ENCODE measurements at regions not wholly inside any gene's neighbourhood (a gene's known extent, or its start where the extent isn't known, plus 50 kb on each side); places are given as distances from the start of the nearest gene placed in this dataset.

- no peaks in the 10 kb centered on the region for H3K79me2 ChIP-seq (ENCODE audit: insufficient read depth, low read length)
- intact Hi-C loops (cut with micrococcal nuclease) = no loop called here
- H4K20me1 ChIP-seq (ENCODE audit: insufficient read depth, low read length) = no peaks in the 10 kb centered on the region
- WGBS (ENCODE audit: insufficient coverage) = 100% methylated on average over 1 of the region's 2 CpGs
- H3K4me3 Mint-ChIP-seq = no peak overlapping the region
- no peaks in the 10 kb centered on the region for H3K4me1 ChIP-seq (ENCODE audit: control insufficient read depth in 1 of 2, insufficient read depth in 2 of 2, low read length in 2 of 2)
- no peak for DNase-seq
- H2AFZ ChIP-seq (ENCODE audit: insufficient read depth, low read depth, low read length, poor library complexity, severe bottlenecking) = no peak overlapping the region
- no peaks in the 10 kb centered on the region for H3K36me3 ChIP-seq (replicated peaks in 1 of 2; ENCODE audit: control insufficient read depth in 1 of 2, insufficient read depth in 2 of 2, low read length in 2 of 2)
- H3K9ac ChIP-seq (ENCODE audit: insufficient read depth, low read length, poor library complexity, severe bottlenecking) = no peak overlapping the region
- H3K27ac Mint-ChIP-seq = peak overlapping the region in 1 of 7 donors; percentile 17
- H3K27me3 ChIP-seq (ENCODE audit: control insufficient read depth in 2 of 2, insufficient read depth in 2 of 2, low read length in 2 of 2) = no peaks in the 10 kb centered on the region
- no peak overlapping the region for H3K4me2 ChIP-seq (replicated peaks; ENCODE audit: extremely low read depth, low read length, poor library complexity, severe bottlenecking)
- H3K27me3 Mint-ChIP-seq (ENCODE audit: low read depth in 3 of 3) = peaks cover 1 to 16% (median 10%) of the 10 kb centered on the region in 3 donors
- H3K9me3 ChIP-seq (replicated peaks in 1 of 2; ENCODE audit: control insufficient read depth in 1 of 2, insufficient read depth in 1 of 2, low read length in 2 of 2) = no peaks in the 10 kb centered on the region
- H3K4me1 Mint-ChIP-seq = no peaks in the 10 kb centered on the region
- H3K4me3 ChIP-seq (replicated peaks in 1 of 3; ENCODE audit: low read depth in 2 of 3, low read length in 3 of 3) = no peak overlapping the region
- no peaks in the 10 kb centered on the region for H3K9me3 Mint-ChIP-seq
- H3K36me3 Mint-ChIP-seq = no peaks in the 10 kb centered on the region
- H3K27ac ChIP-seq (ENCODE audit: low read depth in 1 of 2, low read length in 2 of 2) = no peak overlapping the region
- no peak for TF ChIP-seq CTCF (IDR thresholded peaks at IDR 0.05)
These were observed 83.3 kb downstream of the ZNF621 start for GRCh38 chr3:40608091-40608490.

GRCh38 chr3:40613306-40613705 lies 88.5 kb downstream of the ZNF621 start:
- Histone ChIP-seq H3K27me3 (ENCODE audit: control insufficient read depth in 2 of 2, insufficient read depth in 2 of 2, low read length in 2 of 2) (peaks cover 0 to 19% of the 10 kb centered on the region in 2 donors), H3K27ac (ENCODE audit: low read depth in 1 of 2, low read length in 2 of 2) (no peak overlapping the region), H3K4me3 (replicated peaks in 1 of 3; ENCODE audit: low read depth in 2 of 3, low read length in 3 of 3) (no peak overlapping the region), H3K36me3 (replicated peaks in 1 of 2; ENCODE audit: control insufficient read depth in 1 of 2, insufficient read depth in 2 of 2, low read length in 2 of 2) (no peaks in the 10 kb centered on the region), H3K4me1 (ENCODE audit: control insufficient read depth in 1 of 2, insufficient read depth in 2 of 2, low read length in 2 of 2) (peaks cover 5 to 9% of the 10 kb centered on the region in 2 donors), H2AFZ (ENCODE audit: insufficient read depth, low read depth, low read length, poor library complexity, severe bottlenecking) (no peak overlapping the region), H3K9me3 (replicated peaks in 1 of 2; ENCODE audit: control insufficient read depth in 1 of 2, insufficient read depth in 1 of 2, low read length in 2 of 2) (no peaks in the 10 kb centered on the region), H4K20me1 (ENCODE audit: insufficient read depth, low read length) (no peaks in the 10 kb centered on the region), H3K79me2 (ENCODE audit: insufficient read depth, low read length) (no peaks in the 10 kb centered on the region), H3K4me2 (replicated peaks; ENCODE audit: extremely low read depth, low read length, poor library complexity, severe bottlenecking) (no peak overlapping the region), H3K9ac (ENCODE audit: insufficient read depth, low read length, poor library complexity, severe bottlenecking) (no peak overlapping the region)
- TF ChIP-seq CTCF (IDR thresholded peaks at IDR 0.05) = no peak
- peaks cover 10% of the 10 kb centered on the region for H3K4me1 Mint-ChIP-seq
- no CpG with 5 or more reads among the region's 5 CpGs for WGBS (ENCODE audit: insufficient coverage)
- intact Hi-C loops (cut with micrococcal nuclease) = no loop called here
- no peak for DNase-seq
- H3K27me3 Mint-ChIP-seq (ENCODE audit: low read depth in 3 of 3) = peaks cover 18 to 27% (median 25%) of the 10 kb centered on the region in 3 donors
- no peaks in the 10 kb centered on the region for H3K36me3 Mint-ChIP-seq
- H3K27ac Mint-ChIP-seq = no peak overlapping the region
- no peak overlapping the region for H3K4me3 Mint-ChIP-seq
- H3K9me3 Mint-ChIP-seq = peaks cover 0 to 3% (median 0%) of the 10 kb centered on the region in 7 donors

Measured in CD14-positive monocyte (primary cell).